ENCODE measurements at regions not wholly inside any gene's neighbourhood (a gene's known extent, or its start where the extent isn't known, plus 50 kb on each side); places are given as distances from the start of the nearest gene placed in this dataset.

- TF ChIP-seq, protein P1, sequence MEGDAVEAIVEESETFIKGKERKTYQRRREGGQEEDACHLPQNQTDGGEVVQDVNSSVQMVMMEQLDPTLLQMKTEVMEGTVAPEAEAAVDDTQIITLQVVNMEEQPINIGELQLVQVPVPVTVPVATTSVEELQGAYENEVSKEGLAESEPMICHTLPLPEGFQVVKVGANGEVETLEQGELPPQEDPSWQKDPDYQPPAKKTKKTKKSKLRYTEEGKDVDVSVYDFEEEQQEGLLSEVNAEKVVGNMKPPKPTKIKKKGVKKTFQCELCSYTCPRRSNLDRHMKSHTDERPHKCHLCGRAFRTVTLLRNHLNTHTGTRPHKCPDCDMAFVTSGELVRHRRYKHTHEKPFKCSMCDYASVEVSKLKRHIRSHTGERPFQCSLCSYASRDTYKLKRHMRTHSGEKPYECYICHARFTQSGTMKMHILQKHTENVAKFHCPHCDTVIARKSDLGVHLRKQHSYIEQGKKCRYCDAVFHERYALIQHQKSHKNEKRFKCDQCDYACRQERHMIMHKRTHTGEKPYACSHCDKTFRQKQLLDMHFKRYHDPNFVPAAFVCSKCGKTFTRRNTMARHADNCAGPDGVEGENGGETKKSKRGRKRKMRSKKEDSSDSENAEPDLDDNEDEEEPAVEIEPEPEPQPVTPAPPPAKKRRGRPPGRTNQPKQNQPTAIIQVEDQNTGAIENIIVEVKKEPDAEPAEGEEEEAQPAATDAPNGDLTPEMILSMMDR (IDR thresholded peaks at IDR 0.05; ENCODE audit: low read length): no peak
- TF ChIP-seq EZH2 (optimal IDR thresholded peaks at IDR 0.05; ENCODE audit: low read depth, low read length): no peak
These were observed 989.7 kb downstream of the CDH11 start for GRCh38 chr16:64132190-64132589.
